A673 (cell line): ENCODE measurements at regions not wholly inside any gene's neighbourhood (a gene's known extent, or its start where the extent isn't known, plus 50 kb on each side); places are given as distances from the start of the nearest gene placed in this dataset.

ENCODE experiments used
- EZH2 ChIP-seq: fragments of 200-600 bp; sonication (generic); IDR thresholded peaks from 2 replicates; pipeline ENCODE4 v1.6.1; 2017; ENCODE audit warnings: borderline replicate concordance, low read depth, mild to moderate bottlenecking, mixed read lengths, antibody characterized with exemption, low read length; ENCODE audit not compliant: poor library complexity, severe bottlenecking
- TF ChIP-seq, protein P1 (sequence below): fragments of 300-800, 200-600 bp; sonication (generic); conservative IDR thresholded peaks from 2 replicates; pipeline ENCODE4 v1.5.1; 2017; ENCODE audit warnings: low read depth, mild to moderate bottlenecking, antibody characterized with exemption, low read length, moderate library complexity, mixed read lengths

DNA sequence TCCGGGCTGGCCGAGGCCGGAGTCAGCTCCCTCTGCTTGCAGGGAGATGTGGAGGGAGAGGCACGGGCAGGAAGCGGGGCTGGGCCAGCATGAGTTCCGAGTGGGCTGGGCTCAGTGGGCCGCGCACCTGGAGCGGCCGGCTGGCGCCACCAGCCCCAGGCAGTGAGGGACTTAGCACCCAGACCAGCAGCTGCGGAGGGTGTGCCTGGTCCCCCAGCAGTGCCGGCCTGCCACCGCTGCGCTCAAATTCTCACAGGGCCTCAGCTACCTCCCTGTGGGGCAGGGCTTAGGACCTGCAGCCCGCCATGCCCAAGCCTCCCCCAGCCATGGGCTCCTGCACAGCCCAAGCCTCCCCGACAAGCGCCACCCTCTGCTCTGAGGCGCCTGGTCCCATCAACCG, 700.3 kb downstream of the DNAH5 start:
- TF ChIP-seq, protein P1, sequence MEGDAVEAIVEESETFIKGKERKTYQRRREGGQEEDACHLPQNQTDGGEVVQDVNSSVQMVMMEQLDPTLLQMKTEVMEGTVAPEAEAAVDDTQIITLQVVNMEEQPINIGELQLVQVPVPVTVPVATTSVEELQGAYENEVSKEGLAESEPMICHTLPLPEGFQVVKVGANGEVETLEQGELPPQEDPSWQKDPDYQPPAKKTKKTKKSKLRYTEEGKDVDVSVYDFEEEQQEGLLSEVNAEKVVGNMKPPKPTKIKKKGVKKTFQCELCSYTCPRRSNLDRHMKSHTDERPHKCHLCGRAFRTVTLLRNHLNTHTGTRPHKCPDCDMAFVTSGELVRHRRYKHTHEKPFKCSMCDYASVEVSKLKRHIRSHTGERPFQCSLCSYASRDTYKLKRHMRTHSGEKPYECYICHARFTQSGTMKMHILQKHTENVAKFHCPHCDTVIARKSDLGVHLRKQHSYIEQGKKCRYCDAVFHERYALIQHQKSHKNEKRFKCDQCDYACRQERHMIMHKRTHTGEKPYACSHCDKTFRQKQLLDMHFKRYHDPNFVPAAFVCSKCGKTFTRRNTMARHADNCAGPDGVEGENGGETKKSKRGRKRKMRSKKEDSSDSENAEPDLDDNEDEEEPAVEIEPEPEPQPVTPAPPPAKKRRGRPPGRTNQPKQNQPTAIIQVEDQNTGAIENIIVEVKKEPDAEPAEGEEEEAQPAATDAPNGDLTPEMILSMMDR, result no peak
- no peak for TF ChIP-seq EZH2
